Activated CD8-positive, alpha-beta memory T cell treated with anti-CD3 and anti-CD28 coated beads, Interleukin-2, amount 50 U/mL, for 1 hour (primary cell): ENCODE measurements at regions not wholly inside any gene's neighbourhood (a gene's known extent, or its start where the extent isn't known, plus 50 kb on each side); places are given as distances from the start of the nearest gene placed in this dataset.

Experiments used
- DNase-seq: peaks from one replicate; pipeline ENCODE4 v3.0.0-alpha.2; 2020; ENCODE audit errors: extremely low read depth

GRCh38 chr22:48944433-48944750 is 883.3 kb downstream of the BRD1 start:
- no peak for DNase-seq

GRCh38 chr22:48943567-48944432 is 883.9 kb downstream of the BRD1 start:
- DNase-seq: no peak

- no peak for DNase-seq
These were observed 884.7 kb downstream of the BRD1 start for GRCh38 chr22:48942698-48943566.

GRCh38 chr22:48941903-48942575 is 885.6 kb downstream of the BRD1 start:
- DNase-seq: no peak

GRCh38 chr22:48941033-48941902 is 886.4 kb downstream of the BRD1 start:
- no peak for DNase-seq

GRCh38 chr22:48940266-48941032 is 887.2 kb downstream of the BRD1 start:
- DNase-seq: no peak

GRCh38 chr22:48939441-48940265 is 888.0 kb downstream of the BRD1 start:
- no peak for DNase-seq

- no peak for DNase-seq
These were observed 888.9 kb downstream of the BRD1 start for GRCh38 chr22:48938741-48939140.

- DNase-seq: no peak
These were observed 890.5 kb downstream of the BRD1 start for GRCh38 chr22:48937032-48937639.

- DNase-seq: no peak
These were observed 891.3 kb downstream of the BRD1 start for GRCh38 chr22:48936391-48936790.

- no peak for DNase-seq
These were observed 893.2 kb downstream of the BRD1 start for GRCh38 chr22:48934446-48934845.

- no peak for DNase-seq
These were observed 896.2 kb downstream of the BRD1 start for GRCh38 chr22:48931452-48931851.

GRCh38 chr22:48929276-48929790 is 898.3 kb downstream of the BRD1 start:
- DNase-seq: no peak

GRCh38 chr22:48927591-48927990 is 900.1 kb downstream of the BRD1 start:
- DNase-seq: no peak

GRCh38 chr22:48926643-48927042 is 901.0 kb downstream of the BRD1 start:
- no peak for DNase-seq

- no peak for DNase-seq
These were observed 901.5 kb downstream of the BRD1 start for GRCh38 chr22:48926136-48926535.

- no peak for DNase-seq
These were observed 902.2 kb downstream of the BRD1 start for GRCh38 chr22:48925450-48925849.

GRCh38 chr22:48923996-48924395 is 903.7 kb downstream of the BRD1 start:
- no peak for DNase-seq
